G401.6 (cell line): ENCODE measurements at regions not wholly inside any gene's neighbourhood (a gene's known extent, or its start where the extent isn't known, plus 50 kb on each side); places are given as distances from the start of the nearest gene placed in this dataset.
A peak's percentile ranks its signal among the peaks of the same experiment; 100 is the strongest.

Source experiments
- FAIRE-seq: peaks from 2 replicates; lab custom pipeline; 2012; peaks lifted over from hg19 to GRCh38; lab: Jason Lieb, UNC

GRCh38 chr7:52021343-52021742 lies 704.7 kb upstream of the COBL start:
- no peak for FAIRE-seq

- FAIRE-seq: no peak
These were observed 702.1 kb upstream of the COBL start for GRCh38 chr7:52018680-52019054.

GRCh38 chr7:52017802-52018679 lies 701.4 kb upstream of the COBL start:
- no peak for FAIRE-seq

GRCh38 chr7:52009181-52009580 lies 692.6 kb upstream of the COBL start:
- no peak for FAIRE-seq

GRCh38 chr7:52006674-52007073 lies 690.1 kb upstream of the COBL start:
- no peak for FAIRE-seq

GRCh38 chr7:52005613-52006012 lies 689.0 kb upstream of the COBL start:
- FAIRE-seq: no peak

GRCh38 chr7:51995596-51996179 lies 679.1 kb upstream of the COBL start:
- FAIRE-seq: no peak

GRCh38 chr7:51982653-51983052 lies 666.0 kb upstream of the COBL start:
- FAIRE-seq: no peak

GRCh38 chr7:51980812-51981211 lies 664.2 kb upstream of the COBL start:
- FAIRE-seq: no peak

GRCh38 chr7:51980313-51980712 lies 663.7 kb upstream of the COBL start:
- FAIRE-seq: no peak

GRCh38 chr7:51977913-51978312 lies 661.3 kb upstream of the COBL start:
- FAIRE-seq: peak; percentile 99

- no peak for FAIRE-seq
These were observed 657.3 kb upstream of the COBL start for GRCh38 chr7:51973939-51974338.

GRCh38 chr7:51973071-51973470 lies 656.5 kb upstream of the COBL start:
- no peak for FAIRE-seq

- no peak for FAIRE-seq
These were observed 654.5 kb upstream of the COBL start for GRCh38 chr7:51970961-51971665.

- no peak for FAIRE-seq
These were observed 651.9 kb upstream of the COBL start for GRCh38 chr7:51968461-51968860.

- FAIRE-seq: no peak
These were observed 648.8 kb upstream of the COBL start for GRCh38 chr7:51965454-51965853.

GRCh38 chr7:51961804-51962203 lies 645.2 kb upstream of the COBL start:
- no peak for FAIRE-seq

GRCh38 chr7:51950813-51951212 lies 634.2 kb upstream of the COBL start:
- no peak for FAIRE-seq

- FAIRE-seq: no peak
These were observed 633.4 kb upstream of the COBL start for GRCh38 chr7:51949726-51950644.

GRCh38 chr7:51930834-51931233 lies 614.2 kb upstream of the COBL start:
- FAIRE-seq: no peak

- no peak for FAIRE-seq
These were observed 613.2 kb upstream of the COBL start for GRCh38 chr7:51929818-51930217.

- FAIRE-seq: no peak
These were observed 611.1 kb upstream of the COBL start for GRCh38 chr7:51927738-51928137.
